ENCODE measurements at regions not wholly inside any gene's neighbourhood (a gene's known extent, or its start where the extent isn't known, plus 50 kb on each side); places are given as distances from the start of the nearest gene placed in this dataset.

GRCh38 chr11:28919194-28919593 lies 811.0 kb downstream of the METTL15 start:
- TF ChIP-seq, protein P1, sequence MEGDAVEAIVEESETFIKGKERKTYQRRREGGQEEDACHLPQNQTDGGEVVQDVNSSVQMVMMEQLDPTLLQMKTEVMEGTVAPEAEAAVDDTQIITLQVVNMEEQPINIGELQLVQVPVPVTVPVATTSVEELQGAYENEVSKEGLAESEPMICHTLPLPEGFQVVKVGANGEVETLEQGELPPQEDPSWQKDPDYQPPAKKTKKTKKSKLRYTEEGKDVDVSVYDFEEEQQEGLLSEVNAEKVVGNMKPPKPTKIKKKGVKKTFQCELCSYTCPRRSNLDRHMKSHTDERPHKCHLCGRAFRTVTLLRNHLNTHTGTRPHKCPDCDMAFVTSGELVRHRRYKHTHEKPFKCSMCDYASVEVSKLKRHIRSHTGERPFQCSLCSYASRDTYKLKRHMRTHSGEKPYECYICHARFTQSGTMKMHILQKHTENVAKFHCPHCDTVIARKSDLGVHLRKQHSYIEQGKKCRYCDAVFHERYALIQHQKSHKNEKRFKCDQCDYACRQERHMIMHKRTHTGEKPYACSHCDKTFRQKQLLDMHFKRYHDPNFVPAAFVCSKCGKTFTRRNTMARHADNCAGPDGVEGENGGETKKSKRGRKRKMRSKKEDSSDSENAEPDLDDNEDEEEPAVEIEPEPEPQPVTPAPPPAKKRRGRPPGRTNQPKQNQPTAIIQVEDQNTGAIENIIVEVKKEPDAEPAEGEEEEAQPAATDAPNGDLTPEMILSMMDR (IDR thresholded peaks at IDR 0.05; ENCODE audit: insufficient read depth, low read depth, low read length) = no peak
- no peak for TF ChIP-seq EZH2 (IDR thresholded peaks at IDR 0.05; ENCODE audit: insufficient read depth, low read length)
